ENCODE measurements at regions not wholly inside any gene's neighbourhood (a gene's known extent, or its start where the extent isn't known, plus 50 kb on each side); places are given as distances from the start of the nearest gene placed in this dataset.

GRCh38 chr2:19806131-19806530 is 95.7 kb downstream of the TTC32 start:
- TF ChIP-seq CTCF (IDR thresholded peaks at IDR 0.05), result no peak
- no peak for TF ChIP-seq POLR2A (IDR thresholded peaks at IDR 0.05)

All from esophagus squamous epithelium (tissue), 4 donors.